Ovary (tissue), 3 donors: ENCODE measurements at regions not wholly inside any gene's neighbourhood (a gene's known extent, or its start where the extent isn't known, plus 50 kb on each side); places are given as distances from the start of the nearest gene placed in this dataset.

Experiments
- EP300 ChIP-seq: sonication (generic); formaldehyde crosslinking; IDR thresholded peaks from one replicate; pipeline ENCODE4 v1.6.1; 2017; ENCODE audit warnings: antibody characterized with exemption
- POLR2A ChIP-seq: fragments of 450-650 bp; IDR thresholded peaks from one replicate; pipeline ENCODE4 v1.6.1; 2017; ENCODE audit warnings: antibody characterized with exemption, mild to moderate bottlenecking, moderate library complexity
- TF ChIP-seq, protein P1 (sequence below), 3 donors: fragments of 450-650 bp in 2 of 3; fragments of 200-600 bp in 1 of 3; IDR thresholded peaks; one replicate each; pipeline versions ENCODE4 v1.5.1 to v1.8.0; 2016 to 2022; ENCODE audit warnings: antibody characterized with exemption in 3 of 3, mild to moderate bottlenecking in 1 of 3
- donor health status: DM: no; HTN: no; CAD: no.

DNA sequence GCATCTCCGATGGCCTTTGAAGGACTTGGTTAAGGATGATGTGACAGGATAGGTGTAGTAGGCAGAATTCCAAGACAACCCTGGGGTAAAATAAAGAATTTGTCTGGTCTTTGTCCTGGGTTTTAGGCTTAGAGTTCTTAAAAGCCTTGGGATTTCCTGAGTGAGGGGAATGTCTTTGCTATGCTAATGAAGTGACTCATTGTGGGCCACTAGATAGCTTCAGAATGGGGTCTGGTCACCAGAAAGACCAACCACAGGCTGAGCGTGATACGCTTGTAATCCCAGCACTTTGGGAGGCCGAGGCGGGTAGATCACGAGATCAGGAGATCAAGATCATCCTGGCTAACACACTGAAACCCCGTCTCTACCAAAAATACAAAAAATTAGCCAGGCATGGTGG is 182.8 kb upstream of the TOX3 start:
- TF ChIP-seq, protein P1, sequence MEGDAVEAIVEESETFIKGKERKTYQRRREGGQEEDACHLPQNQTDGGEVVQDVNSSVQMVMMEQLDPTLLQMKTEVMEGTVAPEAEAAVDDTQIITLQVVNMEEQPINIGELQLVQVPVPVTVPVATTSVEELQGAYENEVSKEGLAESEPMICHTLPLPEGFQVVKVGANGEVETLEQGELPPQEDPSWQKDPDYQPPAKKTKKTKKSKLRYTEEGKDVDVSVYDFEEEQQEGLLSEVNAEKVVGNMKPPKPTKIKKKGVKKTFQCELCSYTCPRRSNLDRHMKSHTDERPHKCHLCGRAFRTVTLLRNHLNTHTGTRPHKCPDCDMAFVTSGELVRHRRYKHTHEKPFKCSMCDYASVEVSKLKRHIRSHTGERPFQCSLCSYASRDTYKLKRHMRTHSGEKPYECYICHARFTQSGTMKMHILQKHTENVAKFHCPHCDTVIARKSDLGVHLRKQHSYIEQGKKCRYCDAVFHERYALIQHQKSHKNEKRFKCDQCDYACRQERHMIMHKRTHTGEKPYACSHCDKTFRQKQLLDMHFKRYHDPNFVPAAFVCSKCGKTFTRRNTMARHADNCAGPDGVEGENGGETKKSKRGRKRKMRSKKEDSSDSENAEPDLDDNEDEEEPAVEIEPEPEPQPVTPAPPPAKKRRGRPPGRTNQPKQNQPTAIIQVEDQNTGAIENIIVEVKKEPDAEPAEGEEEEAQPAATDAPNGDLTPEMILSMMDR (IDR thresholded peaks at IDR 0.05) = no peak
- TF ChIP-seq POLR2A (no peak), EP300 (no peak)
